ENCODE measurements at regions not wholly inside any gene's neighbourhood (a gene's known extent, or its start where the extent isn't known, plus 50 kb on each side); places are given as distances from the start of the nearest gene placed in this dataset.
A peak's percentile ranks its signal among the peaks of the same experiment; 100 is the strongest.

- Histone ChIP-seq H3K4me2 (replicated peaks; ENCODE audit: low read depth, low read length, poor library complexity, severe bottlenecking) (no peak overlapping the region), H3K27me3 (replicated peaks in 1 of 4; ENCODE audit: control extremely low read depth in 1 of 4, control insufficient read depth in 3 of 4, insufficient read depth in 4 of 4, low read length in 3 of 4) (peaks cover 0 to 12% (median 0%) of the 10 kb centered on the region in 4 experiments), H3K4me3 (ENCODE audit: control extremely low read depth in 1 of 5, extremely low read depth in 1 of 5, insufficient read depth in 1 of 5, low read depth in 2 of 5, low read length in 4 of 5) (no peak overlapping the region), H2AFZ (ENCODE audit: insufficient read depth, low read depth, low read length, poor library complexity, severe bottlenecking) (no peak overlapping the region), H4K20me1 (ENCODE audit: control insufficient read depth, insufficient read depth, low read length, poor library complexity, severe bottlenecking) (no peaks in the 10 kb centered on the region), H3K79me2 (ENCODE audit: control insufficient read depth, insufficient read depth, low read length) (no peaks in the 10 kb centered on the region), H3K4me1 (ENCODE audit: control insufficient read depth in 2 of 2, insufficient read depth in 2 of 2, low read length in 2 of 2) (peaks cover 3 to 5% of the 10 kb centered on the region in 2 donors), H3K9ac (ENCODE audit: low read length) (no peak overlapping the region), H3K9me3 (ENCODE audit: control extremely low read depth in 1 of 3, control insufficient read depth in 2 of 3, insufficient read depth in 1 of 3, low read length in 2 of 3) (no peaks in the 10 kb centered on the region), H3K36me3 (replicated peaks in 1 of 2; ENCODE audit: control extremely low read depth in 1 of 2, control insufficient read depth in 1 of 2, extremely low read depth in 1 of 2, insufficient read depth in 2 of 2, low read length in 1 of 2) (no peaks in the 10 kb centered on the region), H3K27ac (ENCODE audit: low read length in 2 of 2) (no peak overlapping the region)
- ChIA-PET CTCF (interaction anchor here (0.6 to 7.2 kb wide), 2 partner anchors 59 to 185 kb away, joined by 4 to 156 read pairs; no protein-coding TSS in a partner anchor), POLR2A (no interaction called here)
- H3K27me3 Mint-ChIP-seq, result peaks cover 15% of the 10 kb centered on the region
- H3K27ac Mint-ChIP-seq, result peak overlapping the region; percentile 13
- intact Hi-C loops (cut with micrococcal nuclease), result no loop called here
- H3K4me1 Mint-ChIP-seq, result peaks cover 2% of the 10 kb centered on the region
- no peak for TF ChIP-seq EZH2 (IDR thresholded peaks at IDR 0.05; ENCODE audit: borderline replicate concordance, insufficient read depth, low read depth, low read length, poor library complexity, severe bottlenecking)
- TF ChIP-seq CTCF (IDR thresholded peaks at IDR 0.05), result no peak
- no peak for DNase-seq
- no CpG with 5 or more reads among the region's 4 CpGs for WGBS (ENCODE audit: insufficient coverage)
- H3K4me3 Mint-ChIP-seq, result no peak overlapping the region
- ATAC-seq (ENCODE audit: low read depth), result no peak
- H3K9me3 Mint-ChIP-seq (ENCODE audit: insufficient read depth), result no peaks in the 10 kb centered on the region
Observed at GRCh38 chr10:86583983-86584382, 62.4 kb upstream of the WAPL start.

- H3K4me2 ChIP-seq (replicated peaks; ENCODE audit: low read depth, low read length, poor library complexity, severe bottlenecking), result peak overlapping the region; percentile 13
- no peak overlapping the region for H2AFZ ChIP-seq (ENCODE audit: insufficient read depth, low read depth, low read length, poor library complexity, severe bottlenecking)
- no peaks in the 10 kb centered on the region for H3K9me3 ChIP-seq (ENCODE audit: control extremely low read depth in 1 of 3, control insufficient read depth in 2 of 3, insufficient read depth in 1 of 3, low read length in 2 of 3)
- H3K27me3 ChIP-seq (replicated peaks in 1 of 4; ENCODE audit: control extremely low read depth in 1 of 4, control insufficient read depth in 3 of 4, insufficient read depth in 4 of 4, low read length in 3 of 4), result peaks cover 0 to 12% (median 0%) of the 10 kb centered on the region in 4 experiments
- H3K4me1 ChIP-seq (ENCODE audit: control insufficient read depth in 2 of 2, insufficient read depth in 2 of 2, low read length in 2 of 2), result peaks cover 3 to 5% of the 10 kb centered on the region in 2 donors
- no peaks in the 10 kb centered on the region for H4K20me1 ChIP-seq (ENCODE audit: control insufficient read depth, insufficient read depth, low read length, poor library complexity, severe bottlenecking)
- ATAC-seq (ENCODE audit: low read depth), result peak; percentile 97
- ChIA-PET CTCF (interaction anchor here (0.5 to 7.2 kb wide), 15 partner anchors 9 to 589 kb away, joined by 3 to 156 read pairs (median 4); no protein-coding TSS in a partner anchor), POLR2A (interaction anchor here (0.7 kb wide), 1 partner anchor 55 kb away, joined by 4 read pairs; no protein-coding TSS in a partner anchor)
- H3K27ac ChIP-seq (ENCODE audit: low read length in 2 of 2), result no peak overlapping the region
- 31% methylated on average over 9 of the region's 13 CpGs for WGBS (ENCODE audit: insufficient coverage)
- H3K9me3 Mint-ChIP-seq (ENCODE audit: insufficient read depth), result no peaks in the 10 kb centered on the region
- TF ChIP-seq EZH2 (IDR thresholded peaks at IDR 0.05; ENCODE audit: borderline replicate concordance, insufficient read depth, low read depth, low read length, poor library complexity, severe bottlenecking) (no peak), CTCF (IDR thresholded peaks at IDR 0.05) (peak; percentile 97)
- H3K36me3 ChIP-seq (replicated peaks in 1 of 2; ENCODE audit: control extremely low read depth in 1 of 2, control insufficient read depth in 1 of 2, extremely low read depth in 1 of 2, insufficient read depth in 2 of 2, low read length in 1 of 2), result no peaks in the 10 kb centered on the region
- H3K27me3 Mint-ChIP-seq, result peaks cover 15% of the 10 kb centered on the region
- no peak overlapping the region for H3K4me3 Mint-ChIP-seq
- no peaks in the 10 kb centered on the region for H3K79me2 ChIP-seq (ENCODE audit: control insufficient read depth, insufficient read depth, low read length)
- intact Hi-C loops (cut with micrococcal nuclease), result loop anchor here (1.0 to 5.0 kb wide), 2 partner anchors 63 to 185 kb away; partner anchors contain the start of gene WAPL
- H3K4me3 ChIP-seq (ENCODE audit: control extremely low read depth in 1 of 5, extremely low read depth in 1 of 5, insufficient read depth in 1 of 5, low read depth in 2 of 5, low read length in 4 of 5), result no peak overlapping the region
- peaks cover 2% of the 10 kb centered on the region for H3K4me1 Mint-ChIP-seq
- H3K9ac ChIP-seq (ENCODE audit: low read length), result no peak overlapping the region
- no peak overlapping the region for H3K27ac Mint-ChIP-seq
- peak; percentile 81 for DNase-seq
Observed at GRCh38 chr10:86585037-86585929, 63.7 kb upstream of the WAPL start.

Measured in B cell (primary cell).